ENCODE measurements at regions not wholly inside any gene's neighbourhood (a gene's known extent, or its start where the extent isn't known, plus 50 kb on each side); places are given as distances from the start of the nearest gene placed in this dataset.
A peak's percentile ranks its signal among the peaks of the same experiment; 100 is the strongest.

GRCh38 chr12:111222523-111222922 lies 146.4 kb downstream of the PHETA1 start:
- intact Hi-C loops (cut with micrococcal nuclease), result no loop called here
- CTCF ChIA-PET, result no interaction called here
- H3K9me3 Mint-ChIP-seq, result no peaks in the 10 kb centered on the region
- H3K27ac Mint-ChIP-seq, result no peak overlapping the region
- DNase-seq, result no peak
- H3K36me3 Mint-ChIP-seq (ENCODE audit: low read depth), result no peaks in the 10 kb centered on the region
- no peaks in the 10 kb centered on the region for H3K27me3 Mint-ChIP-seq (ENCODE audit: low read depth)
- H3K4me3 Mint-ChIP-seq, result no peak overlapping the region
- peaks cover 5% of the 10 kb centered on the region for H3K4me1 Mint-ChIP-seq (ENCODE audit: low read depth)

DNA sequence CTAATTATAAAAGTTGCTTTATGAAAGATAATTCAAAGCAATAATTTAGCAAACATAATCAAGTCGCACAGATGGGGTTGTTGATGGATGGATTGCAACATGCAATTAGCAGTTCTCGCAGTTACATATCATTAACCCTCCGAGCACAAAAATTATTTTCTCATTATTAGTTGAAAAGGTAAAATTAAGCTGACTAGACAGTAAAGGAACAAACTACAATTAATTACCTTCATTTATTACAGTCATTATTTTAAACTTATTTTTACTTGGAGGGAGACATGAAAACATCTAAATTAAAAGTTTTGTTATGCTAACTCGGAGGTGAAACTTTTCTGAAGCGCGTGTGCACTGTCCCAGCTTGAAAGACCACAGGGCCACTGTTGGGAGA lies 146.9 kb downstream of the PHETA1 start:
- H3K36me3 Mint-ChIP-seq (ENCODE audit: low read depth), result no peaks in the 10 kb centered on the region
- H3K27ac Mint-ChIP-seq, result no peak overlapping the region
- H3K27me3 Mint-ChIP-seq (ENCODE audit: low read depth), result peaks cover 2% of the 10 kb centered on the region
- peaks cover 5% of the 10 kb centered on the region for H3K4me1 Mint-ChIP-seq (ENCODE audit: low read depth)
- no peaks in the 10 kb centered on the region for H3K9me3 Mint-ChIP-seq
- H3K4me3 Mint-ChIP-seq, result no peak overlapping the region
- DNase-seq, result no peak
- CTCF ChIA-PET, result no interaction called here
- intact Hi-C loops (cut with micrococcal nuclease), result no loop called here

GRCh38 chr12:111221062-111222026 lies 147.6 kb downstream of the PHETA1 start:
- CTCF ChIA-PET, result no interaction called here
- no peak for DNase-seq

GRCh38 chr12:111220363-111220762 lies 148.5 kb downstream of the PHETA1 start:
- H3K27me3 Mint-ChIP-seq (ENCODE audit: low read depth), result peaks cover 3% of the 10 kb centered on the region
- intact Hi-C loops (cut with micrococcal nuclease), result no loop called here
- H3K36me3 Mint-ChIP-seq (ENCODE audit: low read depth), result no peaks in the 10 kb centered on the region
- peaks cover 5% of the 10 kb centered on the region for H3K4me1 Mint-ChIP-seq (ENCODE audit: low read depth)
- no peaks in the 10 kb centered on the region for H3K9me3 Mint-ChIP-seq
- H3K4me3 Mint-ChIP-seq, result no peak overlapping the region
- no peak overlapping the region for H3K27ac Mint-ChIP-seq
- no peak for DNase-seq
- CTCF ChIA-PET, result no interaction called here

More at GRCh38 chr12:111221062-111222026, 147.6 kb downstream of the PHETA1 start:
- peaks cover 3% of the 10 kb centered on the region for H3K27me3 Mint-ChIP-seq (ENCODE audit: low read depth)
- H3K4me3 Mint-ChIP-seq, result no peak overlapping the region
- no peaks in the 10 kb centered on the region for H3K36me3 Mint-ChIP-seq (ENCODE audit: low read depth)
- peaks cover 5% of the 10 kb centered on the region for H3K4me1 Mint-ChIP-seq (ENCODE audit: low read depth)
- no peaks in the 10 kb centered on the region for H3K9me3 Mint-ChIP-seq
- no peak overlapping the region for H3K27ac Mint-ChIP-seq
- intact Hi-C loops (cut with micrococcal nuclease), result no loop called here

DNA sequence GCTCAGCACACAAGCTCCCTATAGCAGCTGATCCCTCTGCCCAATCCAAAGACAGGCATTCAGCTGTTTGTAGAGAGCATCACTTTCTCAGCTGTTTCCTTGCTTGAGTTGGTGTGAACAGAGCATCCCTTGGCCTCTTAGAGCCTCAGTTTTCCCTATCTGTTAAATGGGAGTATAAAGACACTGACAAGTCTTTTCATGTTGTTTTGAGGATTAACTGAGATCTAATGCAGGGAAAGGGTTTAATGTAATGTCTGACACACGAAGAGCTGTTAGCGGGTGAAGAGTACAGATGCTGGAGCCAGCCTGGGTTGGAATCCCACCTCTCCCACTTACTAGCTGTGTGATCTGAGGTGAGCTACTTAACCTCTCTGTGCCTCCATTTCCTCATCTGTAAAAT lies 149.5 kb downstream of the PHETA1 start:
- DNase-seq, result no peak
- Mint-ChIP-seq H3K27me3 (ENCODE audit: low read depth) (peaks cover 3% of the 10 kb centered on the region), H3K9me3 (no peaks in the 10 kb centered on the region), H3K4me1 (ENCODE audit: low read depth) (peaks cover 1% of the 10 kb centered on the region), H3K4me3 (no peak overlapping the region), H3K27ac (no peak overlapping the region), H3K36me3 (ENCODE audit: low read depth) (no peaks in the 10 kb centered on the region)
- CTCF ChIA-PET, result interaction anchor here (0.6 to 1.0 kb wide), 2 partner anchors 48 to 635 kb away, joined by 3 read pairs; no protein-coding TSS in a partner anchor
- intact Hi-C loops (cut with micrococcal nuclease), result no loop called here

- intact Hi-C loops (cut with micrococcal nuclease), result no loop called here
- no peaks in the 10 kb centered on the region for H3K9me3 Mint-ChIP-seq
- no peaks in the 10 kb centered on the region for H3K4me1 Mint-ChIP-seq (ENCODE audit: low read depth)
- CTCF ChIA-PET, result no interaction called here
- no peaks in the 10 kb centered on the region for H3K36me3 Mint-ChIP-seq (ENCODE audit: low read depth)
- H3K27ac Mint-ChIP-seq, result no peak overlapping the region
- peaks cover 3% of the 10 kb centered on the region for H3K27me3 Mint-ChIP-seq (ENCODE audit: low read depth)
- H3K4me3 Mint-ChIP-seq, result no peak overlapping the region
- no peak for DNase-seq
These were observed 150.4 kb downstream of the PHETA1 start for GRCh38 chr12:111218499-111218898.

DNA sequence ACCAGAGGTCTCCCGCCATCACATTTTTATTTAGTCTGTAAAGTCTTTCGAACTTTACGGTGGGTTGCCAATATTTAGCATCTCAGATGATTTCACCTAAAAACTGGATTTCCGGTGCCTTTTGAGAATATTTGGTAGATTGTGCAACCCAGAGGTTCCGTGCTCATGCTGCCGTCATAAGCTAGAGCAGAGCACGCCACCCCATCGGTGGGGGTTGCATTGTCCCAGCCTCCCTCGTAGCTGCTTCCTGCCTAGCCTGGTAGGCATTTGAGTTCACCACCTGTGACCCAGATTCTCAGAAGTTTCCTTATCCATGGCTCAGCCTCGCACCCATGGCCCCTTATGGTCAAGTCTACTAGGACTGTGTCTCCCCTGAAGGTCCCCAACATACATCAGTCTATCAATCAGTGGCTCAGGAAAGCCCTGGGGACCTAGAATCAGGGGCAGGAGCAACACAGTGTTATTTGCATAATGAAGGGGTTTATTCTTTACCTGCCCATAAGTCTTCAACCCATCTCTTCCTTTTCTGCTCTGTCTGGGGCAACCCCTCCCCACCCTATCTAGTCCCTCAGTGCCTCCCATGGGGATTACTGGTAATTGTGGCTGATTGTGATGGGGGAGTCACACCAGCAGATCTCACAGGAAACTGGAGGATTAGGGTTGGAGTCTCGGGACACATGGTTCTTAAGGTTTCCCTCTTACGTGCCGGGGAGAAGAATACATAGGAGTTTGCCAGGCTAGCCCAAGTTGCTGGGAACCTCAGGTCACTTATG lies 152.3 kb downstream of the PHETA1 start:
- H3K9me3 Mint-ChIP-seq, result no peaks in the 10 kb centered on the region
- no peak for DNase-seq
- no peak overlapping the region for H3K27ac Mint-ChIP-seq
- H3K36me3 Mint-ChIP-seq (ENCODE audit: low read depth), result no peaks in the 10 kb centered on the region
- CTCF ChIA-PET, result no interaction called here
- H3K4me3 Mint-ChIP-seq, result no peak overlapping the region
- no peaks in the 10 kb centered on the region for H3K4me1 Mint-ChIP-seq (ENCODE audit: low read depth)
- peaks cover 3% of the 10 kb centered on the region for H3K27me3 Mint-ChIP-seq (ENCODE audit: low read depth)
- intact Hi-C loops (cut with micrococcal nuclease), result no loop called here

DNA sequence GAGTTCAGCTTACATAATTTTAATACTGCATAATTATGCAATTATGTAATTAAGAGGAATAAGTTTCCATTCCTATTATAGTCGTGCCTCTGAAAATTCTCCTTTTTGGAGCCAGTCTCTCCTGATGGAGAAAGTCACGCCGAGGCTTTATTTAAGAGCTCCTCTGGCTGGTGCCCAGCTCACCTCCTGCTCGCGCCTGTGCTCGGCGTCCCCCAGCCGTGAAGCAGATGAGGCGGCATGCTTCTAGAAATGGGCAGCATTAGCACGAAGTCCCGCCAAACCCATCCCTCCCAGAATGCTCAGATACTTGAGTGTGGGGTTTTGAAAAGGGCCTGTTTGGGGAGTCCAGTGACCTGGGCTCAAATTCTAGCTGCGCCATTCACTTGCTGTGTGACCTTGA lies 153.0 kb downstream of the PHETA1 start:
- H3K4me3 Mint-ChIP-seq, result no peak overlapping the region
- intact Hi-C loops (cut with micrococcal nuclease), result no loop called here
- DNase-seq, result no peak
- H3K27ac Mint-ChIP-seq, result no peak overlapping the region
- CTCF ChIA-PET, result no interaction called here
- H3K9me3 Mint-ChIP-seq, result no peaks in the 10 kb centered on the region
- peaks cover 3% of the 10 kb centered on the region for H3K27me3 Mint-ChIP-seq (ENCODE audit: low read depth)
- H3K4me1 Mint-ChIP-seq (ENCODE audit: low read depth), result no peaks in the 10 kb centered on the region
- H3K36me3 Mint-ChIP-seq (ENCODE audit: low read depth), result no peaks in the 10 kb centered on the region

- Mint-ChIP-seq H3K9me3 (no peaks in the 10 kb centered on the region), H3K4me3 (no peak overlapping the region), H3K27me3 (ENCODE audit: low read depth) (peaks cover 3% of the 10 kb centered on the region), H3K27ac (no peak overlapping the region), H3K4me1 (ENCODE audit: low read depth) (no peaks in the 10 kb centered on the region), H3K36me3 (ENCODE audit: low read depth) (no peaks in the 10 kb centered on the region)
- CTCF ChIA-PET, result interaction anchor here (0.6 to 1.3 kb wide), 2 partner anchors 85 to 258 kb away, joined by 3 read pairs; no protein-coding TSS in a partner anchor
- intact Hi-C loops (cut with micrococcal nuclease), result no loop called here
- no peak for DNase-seq
These were observed 154.5 kb downstream of the PHETA1 start for GRCh38 chr12:111214401-111214800.

DNA sequence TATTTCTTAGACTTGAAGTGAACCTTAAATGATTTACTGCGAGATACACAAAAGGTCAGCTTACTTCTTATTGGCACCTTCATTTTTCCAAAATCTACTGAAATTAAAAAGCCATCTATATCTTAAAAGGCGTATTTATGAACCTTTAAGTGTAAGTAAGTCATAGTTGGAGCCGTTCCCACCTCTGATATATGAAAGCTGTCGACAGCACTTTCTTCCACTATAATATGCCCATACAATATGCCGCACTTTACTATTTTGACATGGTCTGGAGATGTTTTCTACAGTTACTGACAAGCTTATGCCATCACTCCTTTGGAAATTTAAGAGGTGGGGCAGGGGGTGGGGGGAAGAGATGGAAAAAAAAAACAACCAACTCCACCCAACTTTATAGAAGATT lies 155.3 kb downstream of the PHETA1 start:
- no peaks in the 10 kb centered on the region for H3K36me3 Mint-ChIP-seq (ENCODE audit: low read depth)
- intact Hi-C loops (cut with micrococcal nuclease), result no loop called here
- no peaks in the 10 kb centered on the region for H3K4me1 Mint-ChIP-seq (ENCODE audit: low read depth)
- H3K9me3 Mint-ChIP-seq, result no peaks in the 10 kb centered on the region
- H3K27ac Mint-ChIP-seq, result no peak overlapping the region
- H3K4me3 Mint-ChIP-seq, result no peak overlapping the region
- peaks cover 3% of the 10 kb centered on the region for H3K27me3 Mint-ChIP-seq (ENCODE audit: low read depth)
- DNase-seq, result no peak
- CTCF ChIA-PET, result no interaction called here

GRCh38 chr12:111212814-111213456 lies 156.0 kb downstream of the PHETA1 start:
- H3K9me3 Mint-ChIP-seq, result no peaks in the 10 kb centered on the region
- no peak overlapping the region for H3K4me3 Mint-ChIP-seq
- no peak for DNase-seq
- H3K4me1 Mint-ChIP-seq (ENCODE audit: low read depth), result no peaks in the 10 kb centered on the region
- H3K27me3 Mint-ChIP-seq (ENCODE audit: low read depth), result peaks cover 3% of the 10 kb centered on the region
- H3K27ac Mint-ChIP-seq, result no peak overlapping the region
- CTCF ChIA-PET, result no interaction called here
- intact Hi-C loops (cut with micrococcal nuclease), result no loop called here
- H3K36me3 Mint-ChIP-seq (ENCODE audit: low read depth), result no peaks in the 10 kb centered on the region

DNA sequence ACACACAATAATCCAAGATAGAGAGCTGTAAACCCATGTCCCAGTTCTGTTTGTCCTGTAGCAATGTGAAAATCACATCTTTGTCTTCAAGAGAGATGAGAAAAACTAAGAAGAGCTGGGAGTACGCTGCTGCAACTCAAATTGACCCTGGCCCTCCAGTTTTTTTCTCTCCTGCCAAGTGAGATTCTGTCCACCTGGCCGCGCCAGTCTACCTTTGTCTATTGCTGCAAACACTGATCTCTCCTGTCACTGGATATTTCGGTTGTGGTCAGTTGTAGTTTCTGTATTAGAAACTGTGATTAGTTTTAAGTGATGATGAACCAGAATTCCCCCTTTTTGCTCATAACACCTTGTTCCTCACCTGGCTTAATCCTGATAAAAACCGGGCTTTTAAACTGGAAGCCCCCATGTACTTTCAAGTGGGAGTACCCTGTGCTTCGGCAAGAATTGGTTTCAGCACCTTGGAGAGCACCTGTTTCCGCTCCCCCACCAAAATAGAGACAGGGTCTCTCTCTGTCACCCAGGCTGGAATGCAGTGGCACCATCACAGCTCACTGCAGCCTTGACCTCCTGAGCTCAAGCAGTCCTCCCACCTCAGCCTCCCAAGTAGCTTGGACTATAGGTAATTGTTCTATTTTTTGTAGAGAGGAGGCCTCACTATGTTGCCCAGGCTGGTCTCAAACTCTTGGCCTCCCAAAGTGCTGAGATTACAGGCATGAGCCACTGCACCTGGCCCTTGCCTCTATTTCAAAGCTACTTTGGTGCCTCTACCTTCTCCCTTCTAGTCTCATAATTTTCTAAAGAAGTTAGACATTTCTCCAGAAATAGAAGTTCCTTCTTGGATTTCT lies 156.8 kb downstream of the PHETA1 start:
- Mint-ChIP-seq H3K9me3 (no peaks in the 10 kb centered on the region), H3K36me3 (ENCODE audit: low read depth) (no peaks in the 10 kb centered on the region), H3K27me3 (ENCODE audit: low read depth) (peaks cover 1% of the 10 kb centered on the region), H3K4me3 (no peak overlapping the region), H3K4me1 (ENCODE audit: low read depth) (no peaks in the 10 kb centered on the region), H3K27ac (no peak overlapping the region)
- DNase-seq, result peak; percentile 28
- intact Hi-C loops (cut with micrococcal nuclease), result no loop called here
- CTCF ChIA-PET, result no interaction called here

All from activated naive CD4-positive, alpha-beta T cell treated with anti-CD3 and anti-CD28 coated beads for 36 hours (primary cell).